ENCODE measurements at regions not wholly inside any gene's neighbourhood (a gene's known extent, or its start where the extent isn't known, plus 50 kb on each side); places are given as distances from the start of the nearest gene placed in this dataset.

DNA sequence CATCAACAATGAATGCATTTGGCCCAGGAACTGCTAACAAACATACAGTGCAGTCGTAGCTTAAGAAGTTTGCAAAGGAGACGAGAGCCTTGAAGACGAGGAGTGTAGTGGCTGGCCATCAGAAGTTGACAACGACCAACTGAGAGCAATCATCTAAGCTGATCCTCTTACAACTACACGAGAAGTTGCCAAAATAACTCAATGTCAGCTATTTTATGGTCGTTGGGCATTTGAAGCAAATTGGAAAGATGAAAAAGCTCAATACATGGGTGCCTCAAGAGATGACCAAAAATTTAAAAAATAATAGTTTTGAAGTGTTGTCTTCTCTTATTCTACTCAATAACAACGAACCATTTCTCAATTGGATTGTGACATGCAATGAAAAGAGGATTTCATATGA is 757.7 kb upstream of the CHD1 start:
- no peak for TF ChIP-seq POLR2A (IDR thresholded peaks at IDR 0.05; ENCODE audit: control extremely low read depth in 1 of 2, low read depth in 2 of 2, low read length in 2 of 2)
- no peak for TF ChIP-seq CREB1 (IDR thresholded peaks at IDR 0.05)
- no peak for TF ChIP-seq NRF1 (IDR thresholded peaks at IDR 0.05; ENCODE audit: low read depth, low read length)
- no peak for TF ChIP-seq SIN3A (conservative IDR thresholded peaks at IDR 0.05 in 1 of 2, IDR thresholded peaks at IDR 0.05 in 1 of 2; ENCODE audit: low read depth in 1 of 2, low read length in 2 of 2)
- TF ChIP-seq POU5F1 (IDR thresholded peaks at IDR 0.05; ENCODE audit: low read depth, low read length), result no peak
- TF ChIP-seq, protein P1, sequence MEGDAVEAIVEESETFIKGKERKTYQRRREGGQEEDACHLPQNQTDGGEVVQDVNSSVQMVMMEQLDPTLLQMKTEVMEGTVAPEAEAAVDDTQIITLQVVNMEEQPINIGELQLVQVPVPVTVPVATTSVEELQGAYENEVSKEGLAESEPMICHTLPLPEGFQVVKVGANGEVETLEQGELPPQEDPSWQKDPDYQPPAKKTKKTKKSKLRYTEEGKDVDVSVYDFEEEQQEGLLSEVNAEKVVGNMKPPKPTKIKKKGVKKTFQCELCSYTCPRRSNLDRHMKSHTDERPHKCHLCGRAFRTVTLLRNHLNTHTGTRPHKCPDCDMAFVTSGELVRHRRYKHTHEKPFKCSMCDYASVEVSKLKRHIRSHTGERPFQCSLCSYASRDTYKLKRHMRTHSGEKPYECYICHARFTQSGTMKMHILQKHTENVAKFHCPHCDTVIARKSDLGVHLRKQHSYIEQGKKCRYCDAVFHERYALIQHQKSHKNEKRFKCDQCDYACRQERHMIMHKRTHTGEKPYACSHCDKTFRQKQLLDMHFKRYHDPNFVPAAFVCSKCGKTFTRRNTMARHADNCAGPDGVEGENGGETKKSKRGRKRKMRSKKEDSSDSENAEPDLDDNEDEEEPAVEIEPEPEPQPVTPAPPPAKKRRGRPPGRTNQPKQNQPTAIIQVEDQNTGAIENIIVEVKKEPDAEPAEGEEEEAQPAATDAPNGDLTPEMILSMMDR (IDR thresholded peaks at IDR 0.05; ENCODE audit: control extremely low read depth in 1 of 3, insufficient read depth in 1 of 3, low read depth in 1 of 3, low read length in 3 of 3), result no peak
- TF ChIP-seq GABPA (IDR thresholded peaks at IDR 0.05; ENCODE audit: borderline replicate concordance, insufficient read depth, low read length), result no peak
- TF ChIP-seq ZNF274 (IDR thresholded peaks at IDR 0.05; ENCODE audit: borderline replicate concordance, extremely low read depth, low read length), result no peak
- TF ChIP-seq KDM1A (IDR thresholded peaks at IDR 0.05; ENCODE audit: borderline replicate concordance, low read length), result no peak
- TF ChIP-seq EZH2 (IDR thresholded peaks at IDR 0.05; ENCODE audit: low read depth, low read length, severe bottlenecking), result no peak

Data from H1 (cell line).